ENCODE measurements at regions not wholly inside any gene's neighbourhood (a gene's known extent, or its start where the extent isn't known, plus 50 kb on each side); places are given as distances from the start of the nearest gene placed in this dataset.
"Not testable (repeated sequence)": the region's sequence is repeated elsewhere in the genome, so short reads cannot be mapped to it uniquely, and the experiment has no call there.

DNA sequence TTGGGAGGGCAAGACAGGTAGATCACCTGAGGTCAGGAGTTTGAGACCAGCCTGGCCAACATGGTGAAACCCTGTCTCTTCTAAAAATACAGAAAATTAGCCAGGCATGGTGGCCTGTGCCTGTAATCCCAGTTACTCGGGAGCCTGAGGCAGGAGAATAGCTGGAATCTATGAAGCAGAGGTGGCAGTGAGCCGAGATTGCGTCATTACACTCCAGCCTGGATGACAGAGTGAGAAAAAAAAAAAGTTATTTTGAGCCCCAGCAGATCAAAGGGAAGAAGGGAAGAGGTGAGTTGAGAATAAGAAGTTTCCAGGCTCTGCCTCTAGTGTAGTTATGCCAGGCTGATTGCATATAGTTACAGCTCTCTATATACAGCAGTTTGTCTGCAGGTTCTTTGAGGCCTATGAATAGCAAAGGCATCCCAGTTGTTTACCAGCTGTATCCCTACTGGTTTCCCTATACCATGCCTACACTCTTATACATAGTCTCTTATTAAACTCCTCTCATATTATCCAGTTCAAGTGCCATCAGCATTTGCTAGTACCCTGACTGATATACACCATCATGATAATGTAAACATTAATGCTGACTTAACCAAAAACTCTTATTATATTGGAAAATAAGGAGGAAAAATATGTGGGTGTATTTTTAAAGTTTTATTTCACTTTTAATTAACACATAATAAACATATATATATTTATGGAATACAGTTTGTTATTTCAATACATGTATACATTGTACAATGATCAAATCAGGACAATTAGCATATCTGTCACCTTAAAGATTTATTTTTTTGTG is 823.6 kb upstream of the ADGRB3 start:
- DNase-seq (ENCODE audit: extremely low spot score): no peak
- ChIA-PET POLR2A (no interaction called here), CTCF (no interaction called here)
- TF ChIP-seq BHLHE40 (IDR thresholded peaks at IDR 0.05; ENCODE audit: borderline replicate concordance): no peak
- no peak for TF ChIP-seq TARDBP (IDR thresholded peaks at IDR 0.05)
- TF ChIP-seq HDGF (IDR thresholded peaks at IDR 0.05; ENCODE audit: borderline replicate concordance): no peak
- TF ChIP-seq, protein P1, sequence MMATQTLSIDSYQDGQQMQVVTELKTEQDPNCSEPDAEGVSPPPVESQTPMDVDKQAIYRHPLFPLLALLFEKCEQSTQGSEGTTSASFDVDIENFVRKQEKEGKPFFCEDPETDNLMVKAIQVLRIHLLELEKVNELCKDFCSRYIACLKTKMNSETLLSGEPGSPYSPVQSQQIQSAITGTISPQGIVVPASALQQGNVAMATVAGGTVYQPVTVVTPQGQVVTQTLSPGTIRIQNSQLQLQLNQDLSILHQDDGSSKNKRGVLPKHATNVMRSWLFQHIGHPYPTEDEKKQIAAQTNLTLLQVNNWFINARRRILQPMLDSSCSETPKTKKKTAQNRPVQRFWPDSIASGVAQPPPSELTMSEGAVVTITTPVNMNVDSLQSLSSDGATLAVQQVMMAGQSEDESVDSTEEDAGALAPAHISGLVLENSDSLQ (IDR thresholded peaks at IDR 0.05): no peak
- TF ChIP-seq FOXA1 (IDR thresholded peaks at IDR 0.05): no peak
- TF ChIP-seq LEF1 (IDR thresholded peaks at IDR 0.05; ENCODE audit: borderline replicate concordance): no peak
- TF ChIP-seq FOXM1 (IDR thresholded peaks at IDR 0.05; ENCODE audit: borderline replicate concordance): no peak

DNA sequence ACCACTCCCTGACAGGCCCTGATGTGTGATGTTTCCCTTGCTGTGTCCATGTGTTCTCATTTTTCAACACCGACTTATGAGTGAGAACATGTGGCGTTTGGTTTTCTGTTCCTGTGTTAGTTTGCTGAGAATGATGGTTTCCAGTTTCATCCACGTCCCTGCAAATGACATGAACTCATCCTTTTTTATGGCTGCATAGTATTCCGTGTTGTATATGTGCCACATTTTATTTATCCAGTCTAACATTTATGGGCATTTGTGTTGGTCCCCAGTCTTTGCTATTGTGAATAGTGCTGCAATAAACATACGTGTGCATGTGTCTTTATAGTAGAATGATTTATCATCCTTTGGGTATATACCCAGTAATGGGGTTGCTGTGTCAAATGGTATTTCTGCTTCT is 830.3 kb upstream of the ADGRB3 start:
- DNase-seq (ENCODE audit: extremely low spot score); POLR2A ChIA-PET; CTCF ChIA-PET: not testable (repeated sequence)

DNA sequence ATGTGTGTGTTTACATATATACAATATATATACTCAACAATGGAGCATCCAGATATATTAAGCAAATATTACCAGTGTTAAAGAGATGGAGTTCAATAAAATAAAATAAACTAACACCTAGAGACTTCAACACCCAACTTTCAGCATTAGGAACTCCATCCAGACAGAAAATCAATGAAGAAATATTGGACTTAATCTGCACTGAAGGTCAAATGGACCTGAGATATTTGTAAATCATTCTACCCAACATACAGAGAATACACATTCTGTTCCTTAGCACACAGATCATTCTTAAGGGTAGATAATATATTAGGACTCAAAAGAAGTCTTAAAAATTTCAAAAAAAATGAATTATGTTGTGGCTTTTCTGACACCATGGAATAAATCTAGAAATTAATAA is 832.3 kb upstream of the ADGRB3 start:
- TF ChIP-seq ARNT (IDR thresholded peaks at IDR 0.05) (no peak), L3MBTL2 (conservative IDR thresholded peaks at IDR 0.05) (no peak), ELF4 (IDR thresholded peaks at IDR 0.05) (no peak), LEF1 (IDR thresholded peaks at IDR 0.05; ENCODE audit: borderline replicate concordance) (no peak), BHLHE40 (IDR thresholded peaks at IDR 0.05; ENCODE audit: borderline replicate concordance) (no peak), SP1 (IDR thresholded peaks at IDR 0.05) (no peak), CTBP1 (IDR thresholded peaks at IDR 0.05; ENCODE audit: borderline replicate concordance) (no peak), NFRKB (IDR thresholded peaks at IDR 0.05) (no peak), FOXM1 (IDR thresholded peaks at IDR 0.05; ENCODE audit: borderline replicate concordance) (no peak), ZNF384 (IDR thresholded peaks at IDR 0.05) (no peak)
- TF ChIP-seq, protein P1 (IDR thresholded peaks at IDR 0.05): no peak
- ChIA-PET POLR2A (no interaction called here), CTCF (no interaction called here)
- no peak for DNase-seq (ENCODE audit: extremely low spot score)

DNA sequence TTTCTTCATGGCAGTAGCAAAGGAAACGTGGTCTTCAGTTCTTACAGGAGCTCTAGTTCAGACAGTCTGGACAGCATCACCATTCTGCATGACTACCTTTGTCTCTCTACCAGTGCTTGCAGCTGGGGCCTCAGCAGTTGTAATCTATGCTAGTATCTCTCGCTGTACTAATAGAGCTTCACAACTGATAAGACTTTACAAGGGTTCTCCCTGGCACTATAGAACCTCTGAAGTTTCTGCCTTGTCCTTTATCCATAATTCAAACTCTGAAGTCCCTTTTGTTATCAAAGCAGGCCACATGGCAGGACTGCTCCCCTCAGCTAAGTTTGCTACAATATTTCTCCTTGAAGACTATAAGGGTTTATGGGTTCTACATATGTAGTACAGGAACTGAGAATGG is 842.1 kb upstream of the ADGRB3 start:
- no peak for DNase-seq (ENCODE audit: extremely low spot score)
- POLR2A ChIA-PET: no interaction called here
- CTCF ChIA-PET: no interaction called here
- TF ChIP-seq NFRKB (IDR thresholded peaks at IDR 0.05): no peak
- TF ChIP-seq FOXK2 (IDR thresholded peaks at IDR 0.05): no peak
- no peak for TF ChIP-seq TARDBP (IDR thresholded peaks at IDR 0.05)
- TF ChIP-seq ZNF384 (IDR thresholded peaks at IDR 0.05): no peak
- no peak for TF ChIP-seq CTBP1 (IDR thresholded peaks at IDR 0.05; ENCODE audit: borderline replicate concordance)
- TF ChIP-seq SP1 (IDR thresholded peaks at IDR 0.05): no peak
- no peak for TF ChIP-seq HDGF (IDR thresholded peaks at IDR 0.05; ENCODE audit: borderline replicate concordance)
- TF ChIP-seq L3MBTL2 (conservative IDR thresholded peaks at IDR 0.05): no peak
- no peak for TF ChIP-seq FOXM1 (IDR thresholded peaks at IDR 0.05; ENCODE audit: borderline replicate concordance)
- TF ChIP-seq, protein P1 (IDR thresholded peaks at IDR 0.05): no peak
- TF ChIP-seq ELF4 (IDR thresholded peaks at IDR 0.05): no peak
- no peak for TF ChIP-seq SUZ12 (IDR thresholded peaks at IDR 0.05)
- no peak for TF ChIP-seq FOXA1 (IDR thresholded peaks at IDR 0.05)
- no peak for TF ChIP-seq LEF1 (IDR thresholded peaks at IDR 0.05; ENCODE audit: borderline replicate concordance)
- TF ChIP-seq BHLHE40 (IDR thresholded peaks at IDR 0.05; ENCODE audit: borderline replicate concordance): no peak
- TF ChIP-seq ARNT (IDR thresholded peaks at IDR 0.05): no peak

DNA sequence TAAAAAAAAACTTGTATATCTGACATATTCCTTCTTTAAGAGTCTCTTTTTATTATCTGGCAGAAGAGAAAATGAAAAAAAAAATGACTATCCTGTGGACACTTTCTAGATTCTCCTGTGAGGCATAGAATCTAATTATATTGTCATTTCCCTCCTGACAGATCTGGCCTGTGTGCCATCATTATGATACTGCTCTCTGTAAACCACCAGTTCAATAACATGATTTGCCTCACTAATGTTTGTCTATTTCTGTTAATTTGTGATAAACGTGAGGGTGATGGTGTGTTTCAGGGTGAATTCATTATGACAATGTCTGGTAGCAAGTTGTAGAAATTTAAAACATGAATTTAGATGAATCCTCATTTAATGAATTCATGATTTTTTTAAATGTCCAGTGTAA is 844.5 kb upstream of the ADGRB3 start:
- ChIA-PET POLR2A (no interaction called here), CTCF (interaction anchor here (0.7 kb wide), 1 partner anchor 874 kb away, joined by 3 read pairs; no protein-coding TSS in a partner anchor)
- no peak for DNase-seq (ENCODE audit: extremely low spot score)
- no peak for TF ChIP-seq TARDBP (IDR thresholded peaks at IDR 0.05)

DNA sequence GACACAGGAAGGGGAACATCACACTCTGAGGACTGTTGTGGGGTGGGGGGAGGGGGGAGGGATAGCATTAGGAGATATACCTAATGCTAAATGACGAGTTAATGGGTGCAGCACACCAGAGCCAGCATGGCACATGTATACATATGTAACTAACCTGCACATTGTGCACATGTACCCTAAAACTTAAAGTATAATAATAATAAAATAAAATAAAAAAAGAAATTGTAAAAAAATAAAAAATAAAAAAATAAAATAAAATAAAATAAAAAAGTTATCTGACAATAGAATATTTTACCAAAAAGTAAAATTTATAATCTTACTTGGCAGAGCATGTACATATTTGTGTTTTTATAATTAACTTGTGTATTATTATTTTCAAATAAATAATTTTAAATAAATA is 848.0 kb upstream of the ADGRB3 start:
- POLR2A ChIA-PET; DNase-seq (ENCODE audit: extremely low spot score); CTCF ChIA-PET: not testable (repeated sequence)

DNA sequence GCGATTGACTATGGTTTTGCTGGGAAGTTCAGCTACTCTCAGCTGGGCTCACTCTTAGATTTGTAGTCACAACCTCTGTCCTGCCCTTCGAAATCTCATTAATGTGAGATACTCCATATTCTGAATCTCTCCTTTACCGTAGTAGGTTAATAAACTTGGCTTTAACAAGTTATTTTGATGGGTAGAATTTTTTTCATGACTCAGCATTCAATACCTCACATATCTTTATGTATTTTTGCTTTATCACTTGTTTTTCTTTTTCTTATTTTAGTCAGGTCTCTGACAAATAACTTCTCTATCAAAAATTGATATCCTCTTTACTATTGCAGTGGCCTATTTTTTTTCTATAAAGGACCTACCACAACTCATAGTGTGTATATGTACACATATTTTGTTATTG is 855.2 kb upstream of the ADGRB3 start:
- no peak for DNase-seq (ENCODE audit: extremely low spot score)
- TF ChIP-seq NFRKB (IDR thresholded peaks at IDR 0.05): no peak
- POLR2A ChIA-PET: no interaction called here
- CTCF ChIA-PET: no interaction called here

DNA sequence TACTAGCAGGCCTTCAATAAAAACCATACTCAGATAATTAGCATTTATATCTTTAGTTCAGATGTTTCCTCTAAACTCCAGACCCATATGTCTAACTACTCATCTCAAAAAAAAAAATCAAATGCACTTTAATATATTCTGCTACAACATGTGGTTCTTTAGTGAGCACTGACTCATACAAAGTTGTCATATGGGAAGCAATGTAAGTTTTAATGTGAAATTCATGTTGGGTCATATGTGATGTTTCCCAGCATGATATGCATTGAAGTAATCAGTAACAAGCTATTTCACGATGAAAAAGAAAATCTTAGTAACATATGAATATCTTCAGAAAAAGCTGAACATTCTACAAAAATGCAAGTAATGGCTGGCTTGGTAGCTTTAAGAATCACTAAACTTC is 859.7 kb upstream of the ADGRB3 start:
- CTCF ChIA-PET: no interaction called here
- TF ChIP-seq TARDBP (IDR thresholded peaks at IDR 0.05): no peak
- TF ChIP-seq CTBP1 (IDR thresholded peaks at IDR 0.05; ENCODE audit: borderline replicate concordance): no peak
- no peak for TF ChIP-seq ARNT (IDR thresholded peaks at IDR 0.05)
- TF ChIP-seq LEF1 (IDR thresholded peaks at IDR 0.05; ENCODE audit: borderline replicate concordance): no peak
- TF ChIP-seq FOXK2 (IDR thresholded peaks at IDR 0.05): no peak
- TF ChIP-seq HDGF (IDR thresholded peaks at IDR 0.05; ENCODE audit: borderline replicate concordance): no peak
- TF ChIP-seq BHLHE40 (IDR thresholded peaks at IDR 0.05; ENCODE audit: borderline replicate concordance): no peak
- TF ChIP-seq SUZ12 (IDR thresholded peaks at IDR 0.05): no peak
- TF ChIP-seq, protein P1 (IDR thresholded peaks at IDR 0.05): no peak
- no peak for TF ChIP-seq FOXA1 (IDR thresholded peaks at IDR 0.05)
- no peak for TF ChIP-seq NFRKB (IDR thresholded peaks at IDR 0.05)
- no peak for TF ChIP-seq FOXM1 (IDR thresholded peaks at IDR 0.05; ENCODE audit: borderline replicate concordance)
- POLR2A ChIA-PET: no interaction called here
- no peak for DNase-seq (ENCODE audit: extremely low spot score)
